ENCODE measurements at regions not wholly inside any gene's neighbourhood (a gene's known extent, or its start where the extent isn't known, plus 50 kb on each side); places are given as distances from the start of the nearest gene placed in this dataset.

- Histone ChIP-seq H3K27ac (ENCODE audit: poor library complexity, severe bottlenecking) (no peak overlapping the region), H3K36me3 (ENCODE audit: low read depth) (no peaks in the 10 kb centered on the region), H3K9me3 (ENCODE audit: severe bottlenecking) (no peaks in the 10 kb centered on the region), H3K27me3 (ENCODE audit: insufficient read depth, poor library complexity, severe bottlenecking) (no peaks in the 10 kb centered on the region), H3K4me3 (ENCODE audit: severe bottlenecking) (no peak overlapping the region), H3K4me1 (ENCODE audit: insufficient read depth, poor library complexity, severe bottlenecking) (no peaks in the 10 kb centered on the region)
- ATAC-seq (ENCODE audit: low read depth) (no peak), DNase-seq (ENCODE audit: low spot score) (no peak)
- TF ChIP-seq CTCF (IDR thresholded peaks at IDR 0.05; ENCODE audit: poor library complexity, severe bottlenecking), result no peak
These were observed 213.6 kb downstream of the RPS24 start for GRCh38 chr10:78247266-78247665.

- H3K36me3 ChIP-seq (ENCODE audit: low read depth), result no peaks in the 10 kb centered on the region
- H3K27ac ChIP-seq (ENCODE audit: poor library complexity, severe bottlenecking), result no peak overlapping the region
- H3K4me1 ChIP-seq (ENCODE audit: insufficient read depth, poor library complexity, severe bottlenecking), result no peaks in the 10 kb centered on the region
- no peaks in the 10 kb centered on the region for H3K9me3 ChIP-seq (ENCODE audit: severe bottlenecking)
- no peak for ATAC-seq (ENCODE audit: low read depth)
- H3K27me3 ChIP-seq (ENCODE audit: insufficient read depth, poor library complexity, severe bottlenecking), result no peaks in the 10 kb centered on the region
- TF ChIP-seq CTCF (IDR thresholded peaks at IDR 0.05; ENCODE audit: poor library complexity, severe bottlenecking), result no peak
- no peak for DNase-seq (ENCODE audit: low spot score)
- H3K4me3 ChIP-seq (ENCODE audit: severe bottlenecking), result no peak overlapping the region
These were observed 214.2 kb downstream of the RPS24 start for GRCh38 chr10:78247821-78248220.

- H3K36me3 ChIP-seq (ENCODE audit: low read depth), result no peaks in the 10 kb centered on the region
- H3K27me3 ChIP-seq (ENCODE audit: insufficient read depth, poor library complexity, severe bottlenecking), result no peaks in the 10 kb centered on the region
- no peak for TF ChIP-seq CTCF (IDR thresholded peaks at IDR 0.05; ENCODE audit: poor library complexity, severe bottlenecking)
- no peak overlapping the region for H3K27ac ChIP-seq (ENCODE audit: poor library complexity, severe bottlenecking)
- ATAC-seq (ENCODE audit: low read depth), result peak; percentile 33; the same call in 1 of the 3 replicates
- H3K9me3 ChIP-seq (ENCODE audit: severe bottlenecking), result no peaks in the 10 kb centered on the region
- no peak for DNase-seq (ENCODE audit: low spot score)
- H3K4me1 ChIP-seq (ENCODE audit: insufficient read depth, poor library complexity, severe bottlenecking), result no peaks in the 10 kb centered on the region
- no peak overlapping the region for H3K4me3 ChIP-seq (ENCODE audit: severe bottlenecking)
These were observed 215.2 kb downstream of the RPS24 start for GRCh38 chr10:78248651-78249464.

- H3K27me3 ChIP-seq (ENCODE audit: insufficient read depth, poor library complexity, severe bottlenecking), result no peaks in the 10 kb centered on the region
- H3K36me3 ChIP-seq (ENCODE audit: low read depth), result no peaks in the 10 kb centered on the region
- H3K4me3 ChIP-seq (ENCODE audit: severe bottlenecking), result no peak overlapping the region
- no peak for DNase-seq (ENCODE audit: low spot score)
- H3K27ac ChIP-seq (ENCODE audit: poor library complexity, severe bottlenecking), result no peak overlapping the region
- H3K9me3 ChIP-seq (ENCODE audit: severe bottlenecking), result no peaks in the 10 kb centered on the region
- H3K4me1 ChIP-seq (ENCODE audit: insufficient read depth, poor library complexity, severe bottlenecking), result no peaks in the 10 kb centered on the region
- no peak for ATAC-seq (ENCODE audit: low read depth)
- TF ChIP-seq CTCF (IDR thresholded peaks at IDR 0.05; ENCODE audit: poor library complexity, severe bottlenecking), result no peak
These were observed 216.0 kb downstream of the RPS24 start for GRCh38 chr10:78249690-78250089.
